DOHH2 (cell line): ENCODE measurements at regions not wholly inside any gene's neighbourhood (a gene's known extent, or its start where the extent isn't known, plus 50 kb on each side); places are given as distances from the start of the nearest gene placed in this dataset.

Experiments used
- CTCF ChIP-seq: fragments of 200-600 bp; sonication (generic); IDR thresholded peaks from one replicate; pipeline ENCODE4 v1.5.1; 2014; ENCODE audit warnings: antibody characterized with exemption, mild to moderate bottlenecking, low read depth, low read length; ENCODE audit not compliant: poor library complexity, severe bottlenecking
- EZH2phosphoT487 ChIP-seq: fragments of 200-600 bp; sonication (generic); IDR thresholded peaks from 2 replicates; pipeline ENCODE4 v1.6.1; 2017; ENCODE audit warnings: borderline replicate concordance, mild to moderate bottlenecking, antibody characterized with exemption, low read length, moderate library complexity, mixed read lengths

GRCh38 chr9:89901920-89902319, 297.1 kb downstream of the GADD45G start:
- TF ChIP-seq CTCF: no peak
- no peak for TF ChIP-seq EZH2phosphoT487
